Cortex of kidney (tissue), 1 donor: ENCODE measurements at regions not wholly inside any gene's neighbourhood (a gene's known extent, or its start where the extent isn't known, plus 50 kb on each side); places are given as distances from the start of the nearest gene placed in this dataset.
"Not testable (repeated sequence)": the region's sequence is repeated elsewhere in the genome, so short reads cannot be mapped to it uniquely, and the experiment has no call there.

ENCODE experiments used
- DNase-seq: peaks from one replicate; lab custom pipeline; 2025; lab: John Stamatoyannopoulos, UW

DNA sequence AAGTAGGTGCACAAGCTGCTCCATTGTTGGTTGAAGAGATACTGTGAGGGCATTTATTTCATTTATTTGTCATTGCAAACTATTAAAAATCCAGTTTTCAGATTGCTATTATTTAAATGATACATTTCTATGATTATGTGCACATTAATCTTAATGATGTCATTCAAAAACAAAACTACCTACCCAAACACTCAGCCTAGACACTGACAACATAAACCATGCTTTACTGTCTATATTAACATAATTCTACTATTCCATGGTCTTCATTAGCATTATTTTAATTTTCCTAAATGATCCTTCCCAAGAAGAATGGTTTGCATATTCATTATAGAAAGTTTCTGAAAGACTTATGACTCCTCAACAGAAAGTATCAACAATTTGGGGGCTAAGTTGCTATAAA is 813.0 kb upstream of the SLITRK5 start:
- DNase-seq: no peak

DNA sequence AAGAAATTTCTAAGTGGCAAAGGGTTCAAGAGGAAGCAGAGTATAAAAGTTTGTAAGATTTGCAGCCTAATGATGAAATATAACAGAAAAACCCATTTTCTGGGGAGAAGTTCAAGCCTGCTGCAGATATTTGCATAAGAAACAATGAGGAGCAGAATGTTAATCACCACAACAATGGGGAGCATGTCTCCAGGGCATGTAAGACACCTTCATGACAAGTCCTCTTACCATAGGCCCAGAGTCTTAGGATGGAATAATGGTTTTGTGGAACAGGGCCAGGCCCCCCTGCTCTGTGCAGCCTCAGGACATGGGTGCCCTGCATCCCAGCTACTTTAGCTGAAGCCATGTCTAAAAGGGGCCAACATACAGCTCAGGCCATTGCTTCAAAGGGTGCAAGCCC is 809.0 kb upstream of the SLITRK5 start:
- no peak for DNase-seq

DNA sequence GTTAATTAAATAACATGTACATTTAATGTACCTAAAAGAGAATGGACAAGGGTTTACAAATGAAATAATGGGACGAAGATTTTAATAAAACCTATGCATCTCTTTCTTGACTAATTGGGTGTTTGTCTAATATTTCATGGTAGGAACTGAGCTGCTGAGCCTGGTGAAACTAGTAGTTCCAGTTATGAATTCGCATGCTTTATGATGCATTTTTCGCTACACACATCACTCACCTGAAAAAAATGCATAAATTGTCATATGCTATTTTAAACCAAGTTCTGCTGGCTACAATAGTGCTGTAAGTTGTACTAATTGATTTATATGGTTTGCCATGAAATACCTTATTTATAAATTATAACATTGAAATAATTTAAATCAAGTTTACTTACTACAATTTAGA is 806.8 kb upstream of the SLITRK5 start:
- DNase-seq: no peak

DNA sequence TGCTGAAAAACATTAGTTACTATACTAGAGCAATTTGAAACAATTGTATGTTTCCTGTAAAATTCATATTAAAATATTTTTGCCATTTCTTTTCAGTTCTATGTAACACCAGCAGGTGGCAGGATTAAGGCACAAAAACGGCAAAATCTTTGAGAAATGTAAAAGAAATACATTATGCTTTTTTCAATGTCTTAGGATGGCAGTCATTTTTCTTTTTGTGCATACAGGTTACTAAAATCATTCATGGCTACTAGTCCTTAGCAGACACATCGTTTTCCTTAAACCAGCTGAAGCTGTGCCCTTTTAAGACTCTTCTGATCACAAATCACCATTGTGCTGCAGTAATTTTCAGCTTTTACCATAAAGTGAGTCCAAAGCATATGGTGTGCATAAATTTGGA is 800.7 kb upstream of the SLITRK5 start:
- no peak for DNase-seq

DNA sequence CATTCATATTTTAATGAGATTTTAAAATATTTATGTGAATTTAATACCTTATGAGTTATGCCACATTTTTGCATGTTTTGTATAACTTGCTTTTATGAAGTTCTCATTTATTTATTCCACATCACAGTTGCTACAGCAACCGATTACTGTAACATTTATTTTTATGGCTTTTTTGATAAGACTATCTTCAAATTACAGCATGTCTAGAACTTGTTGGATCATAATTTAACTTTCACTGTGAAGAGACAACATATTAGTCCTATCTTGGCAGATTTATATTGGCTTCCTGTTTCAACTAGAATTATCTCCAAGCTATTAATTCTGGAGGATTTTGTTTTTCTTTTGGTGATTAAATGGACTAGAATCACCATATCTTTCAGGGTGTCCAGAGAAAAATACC is 793.7 kb upstream of the SLITRK5 start:
- DNase-seq: no peak

DNA sequence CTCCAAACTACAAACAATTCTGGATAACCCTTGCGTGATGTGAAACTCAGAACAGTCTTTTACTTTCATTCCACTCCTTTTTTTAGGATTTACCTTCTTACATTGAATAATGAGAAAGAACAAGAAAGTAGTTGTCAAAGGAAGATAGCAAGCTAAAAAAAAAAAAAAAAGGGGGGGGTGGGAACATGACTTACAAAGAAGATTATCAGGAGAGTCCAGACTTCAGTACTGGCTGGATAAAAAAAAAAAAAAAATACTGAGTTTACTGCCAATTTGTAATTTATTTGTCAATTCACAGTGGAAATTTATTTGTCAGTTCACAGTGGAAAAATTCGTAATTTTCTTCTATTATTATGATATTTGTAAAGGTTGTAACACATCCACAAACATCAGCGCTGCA is 792.4 kb upstream of the SLITRK5 start:
- no peak for DNase-seq

DNA sequence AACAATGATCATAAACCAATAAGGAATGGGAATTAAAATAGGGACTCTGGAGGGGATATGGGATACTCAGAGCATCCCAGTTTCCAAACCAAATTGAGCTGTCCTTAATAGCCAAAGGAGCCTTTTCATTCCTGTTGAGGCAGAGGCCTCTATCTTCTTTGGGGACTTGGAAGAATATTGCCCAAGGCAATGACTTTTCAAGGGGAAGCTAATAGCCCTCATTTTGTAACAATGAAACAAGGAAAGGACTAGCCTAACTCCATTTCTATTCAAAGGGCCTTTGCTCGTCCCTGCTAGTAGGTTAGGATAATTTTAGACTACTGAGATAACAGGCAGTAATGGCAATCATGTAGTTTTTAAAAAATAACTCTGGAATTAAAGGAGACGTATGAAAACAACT is 789.8 kb upstream of the SLITRK5 start:
- DNase-seq: no peak

DNA sequence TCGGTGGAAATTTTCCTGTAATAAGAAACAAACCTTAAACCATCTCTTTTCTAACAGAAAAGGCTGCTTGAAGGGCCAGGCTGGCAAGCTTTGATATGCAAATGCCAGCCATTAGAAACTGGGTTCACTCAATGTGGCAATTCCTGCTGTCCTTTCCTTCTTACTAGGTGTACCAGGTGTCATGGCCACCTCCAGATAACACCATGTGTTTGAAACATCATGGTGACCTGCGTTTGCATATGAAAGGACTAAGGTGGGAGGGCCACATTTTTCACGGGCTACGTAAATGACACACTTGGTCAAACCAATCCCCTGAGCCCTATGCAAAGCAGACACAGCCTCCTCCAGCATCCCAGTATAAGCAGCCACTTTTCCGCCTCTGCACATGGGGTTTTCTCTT is 789.1 kb upstream of the SLITRK5 start:
- no peak for DNase-seq

DNA sequence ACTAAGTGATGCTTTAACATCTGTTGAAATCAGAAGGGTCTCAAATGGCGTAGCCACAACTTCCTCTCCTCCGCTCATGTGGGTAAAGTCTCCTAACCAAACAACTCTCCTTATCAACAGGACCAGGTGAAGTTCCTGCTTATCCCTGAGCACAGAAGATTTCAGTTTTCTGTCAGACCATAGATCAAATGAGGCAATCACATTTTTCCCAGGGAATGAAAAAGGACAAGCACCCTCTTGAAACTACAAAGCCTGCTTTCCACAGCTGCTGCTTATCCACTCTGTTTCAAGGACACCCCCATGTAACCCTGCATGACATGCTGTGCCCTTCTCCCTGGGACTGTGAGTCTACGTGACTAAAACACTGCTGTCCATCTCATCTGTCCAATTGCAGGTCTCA is 788.3 kb upstream of the SLITRK5 start:
- no peak for DNase-seq

DNA sequence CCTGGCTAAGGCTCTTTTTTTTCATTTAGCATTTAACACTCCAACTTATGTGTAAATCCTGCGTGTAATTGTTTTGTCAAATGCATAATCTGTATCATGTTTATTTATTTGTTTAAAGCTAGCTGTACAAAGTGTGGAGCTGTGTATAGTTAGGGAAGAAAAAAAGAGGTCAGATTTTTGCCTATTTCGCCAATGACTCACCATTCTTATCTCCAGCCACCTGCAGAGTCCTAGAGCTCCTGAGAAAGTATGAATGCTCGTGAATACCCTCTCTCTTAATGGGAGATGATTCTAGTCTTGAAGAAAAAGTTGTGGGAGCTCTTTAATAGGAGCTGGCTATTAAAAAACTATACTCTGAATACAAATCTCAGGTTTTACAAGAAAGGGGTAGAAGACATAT is 778.8 kb upstream of the SLITRK5 start:
- DNase-seq: no peak

DNA sequence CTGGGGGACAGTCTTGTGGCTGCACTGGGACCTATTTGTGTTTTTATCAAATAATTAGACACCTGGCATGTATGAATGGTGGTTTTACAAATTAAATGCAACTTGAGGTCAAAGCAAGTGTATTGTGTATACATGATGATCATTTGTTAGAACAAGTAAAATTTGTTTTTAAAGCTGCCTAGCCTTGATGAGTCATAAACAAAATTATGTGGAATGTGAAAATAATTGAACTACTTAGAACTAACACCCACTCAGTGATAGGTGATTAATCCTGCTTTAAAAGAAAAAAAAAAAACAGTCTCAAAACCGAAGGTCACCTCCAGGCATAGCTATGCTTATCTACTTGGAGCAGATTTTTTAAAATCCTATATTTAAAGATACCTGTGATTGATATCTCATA is 770.3 kb upstream of the SLITRK5 start:
- DNase-seq: no peak

DNA sequence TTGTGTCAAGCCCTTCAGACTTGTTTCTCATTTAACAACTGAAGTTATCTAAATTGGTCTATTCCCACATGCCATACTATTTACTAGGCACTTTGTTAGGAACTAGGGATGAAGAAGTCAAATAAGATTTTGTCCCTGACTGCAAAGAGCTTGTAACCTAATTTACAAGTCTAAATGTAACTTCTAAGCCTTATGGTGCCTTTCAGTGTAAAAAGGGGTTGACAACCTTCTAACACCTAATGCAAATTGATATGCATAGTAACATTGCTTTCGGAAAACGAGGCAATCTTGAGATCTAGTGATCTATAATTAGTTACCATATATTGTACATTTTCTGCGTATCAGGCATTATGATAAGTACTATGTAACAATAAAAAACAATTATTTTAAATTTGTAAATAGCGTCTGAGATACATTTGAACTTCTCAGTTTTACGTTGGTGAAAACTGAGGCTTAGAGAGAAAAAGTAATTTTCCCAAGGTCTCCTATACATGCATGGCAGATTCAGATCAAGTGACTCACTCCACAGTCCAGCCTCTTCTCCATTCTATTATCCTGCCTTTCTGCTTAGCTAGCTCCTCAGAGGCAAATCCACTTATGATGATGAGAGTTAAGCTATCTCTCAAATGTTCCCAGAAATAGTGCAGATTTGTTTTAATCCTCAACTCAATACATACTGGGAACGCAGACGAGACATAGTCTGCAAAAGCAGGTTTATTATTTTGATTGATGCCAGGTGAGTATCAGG is 764.9 kb upstream of the SLITRK5 start:
- no peak for DNase-seq

DNA sequence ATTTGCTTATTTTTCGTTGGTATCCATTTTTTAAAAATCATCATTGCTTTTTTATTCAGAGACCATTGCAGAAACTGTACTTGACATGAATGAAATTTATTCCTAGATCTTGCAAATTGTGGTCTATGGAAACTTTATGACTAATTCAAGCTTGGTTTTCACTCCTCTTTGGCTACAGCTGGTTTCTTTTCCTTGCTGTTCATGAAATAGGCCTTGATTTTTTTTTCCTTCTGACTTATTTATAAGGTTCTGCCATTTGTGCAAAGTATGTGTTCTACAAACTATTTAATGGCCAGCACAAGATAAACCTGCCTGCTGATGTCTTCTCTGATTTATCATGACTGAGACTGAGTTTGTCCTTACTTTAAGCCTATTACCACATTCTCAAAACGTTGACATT is 764.0 kb upstream of the SLITRK5 start:
- DNase-seq: no peak

DNA sequence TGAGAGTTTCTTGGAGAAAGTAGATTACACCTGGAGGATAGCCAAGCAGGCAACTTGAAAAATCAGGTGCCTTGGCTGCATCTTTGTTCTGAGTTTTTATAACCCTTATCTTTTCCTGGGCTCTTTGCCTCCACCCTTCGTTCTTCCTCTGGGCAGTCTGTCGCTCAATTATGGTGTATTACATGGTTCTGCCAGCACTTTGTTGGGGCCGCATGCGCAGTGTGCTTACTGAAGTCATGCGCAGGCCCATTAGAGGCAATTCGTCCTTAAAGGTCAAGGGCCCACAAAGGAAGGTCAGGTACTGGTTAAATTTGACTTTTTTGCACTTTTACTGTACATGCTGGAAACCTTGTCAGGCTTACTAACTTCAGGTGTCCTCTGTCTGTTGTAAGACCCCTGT is 761.9 kb upstream of the SLITRK5 start:
- DNase-seq: no peak

DNA sequence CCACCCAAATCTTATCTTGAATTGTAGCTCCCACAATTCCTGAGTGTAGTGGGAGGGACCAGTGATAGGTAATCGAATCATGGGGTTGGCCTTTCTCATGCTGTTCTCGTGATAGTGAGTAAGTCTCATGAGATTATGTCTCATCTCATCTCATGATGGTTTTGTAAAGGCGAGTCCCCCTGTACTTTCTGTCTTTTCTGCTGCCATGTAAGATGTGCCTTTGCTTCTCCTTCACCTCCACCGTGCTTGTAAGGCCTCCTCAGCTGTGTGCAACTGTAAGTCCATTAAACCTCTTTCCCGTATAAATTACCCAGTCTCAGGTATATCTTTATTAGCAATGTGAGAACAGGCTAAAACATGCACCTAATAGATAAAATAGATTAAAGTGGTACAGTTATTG is 756.4 kb upstream of the SLITRK5 start:
- no peak for DNase-seq

DNA sequence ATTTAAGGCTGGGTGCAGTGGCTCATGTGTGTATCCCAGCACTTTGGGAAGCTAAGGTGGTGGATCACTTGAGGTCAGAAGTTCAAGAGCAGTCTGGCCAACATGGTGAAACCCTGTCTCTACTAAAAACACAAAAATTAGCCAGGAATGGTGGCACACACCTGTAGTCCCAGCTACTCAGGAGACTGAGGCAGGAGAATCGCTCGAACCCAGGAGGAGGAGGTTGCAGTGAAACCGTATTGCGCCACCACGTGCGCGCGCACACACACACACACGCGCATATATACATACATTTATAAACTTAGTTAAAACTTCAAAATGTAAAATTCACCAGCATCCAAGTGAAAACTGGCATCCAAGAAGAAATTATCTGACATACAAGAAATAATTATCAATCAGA is 753.7 kb upstream of the SLITRK5 start:
- not testable (repeated sequence) for DNase-seq

DNA sequence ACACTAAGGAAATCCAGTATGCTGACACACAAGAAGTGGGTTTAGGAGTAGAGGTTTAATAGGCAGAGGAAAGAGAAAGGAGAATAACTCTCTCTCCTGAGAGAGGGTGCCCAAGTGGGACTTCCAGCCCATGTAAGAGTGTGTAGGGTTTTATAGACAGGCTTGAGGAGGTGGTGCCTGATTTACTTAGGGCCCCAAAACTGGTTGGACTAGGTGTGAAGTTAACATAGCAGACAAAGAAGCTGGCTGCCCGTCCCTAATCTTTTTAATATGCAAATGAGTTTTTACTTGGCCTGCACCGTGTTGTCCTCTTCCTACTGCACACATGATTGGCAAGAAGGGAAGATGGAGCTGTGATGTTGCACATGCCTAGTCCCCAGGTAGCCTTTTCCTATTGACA is 752.5 kb upstream of the SLITRK5 start:
- no peak for DNase-seq

DNA sequence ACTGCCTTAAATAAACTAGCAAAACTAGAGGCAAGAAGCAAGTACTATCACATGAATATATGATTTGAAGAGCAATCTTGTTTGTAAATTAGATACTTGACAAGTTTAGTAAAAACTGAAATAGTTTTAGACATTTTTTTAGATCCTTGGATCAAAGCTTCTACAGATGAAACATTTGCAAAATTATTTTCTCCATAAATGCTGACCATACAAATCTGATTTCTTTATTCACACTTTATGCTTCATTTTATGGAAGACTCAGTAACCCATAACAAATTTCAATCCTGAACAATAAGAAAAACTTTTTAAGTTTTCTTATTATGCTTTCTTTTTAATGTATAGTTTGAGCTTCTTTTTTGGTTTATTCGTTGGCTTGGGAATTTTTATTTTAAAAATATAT is 750.2 kb upstream of the SLITRK5 start:
- DNase-seq: no peak

DNA sequence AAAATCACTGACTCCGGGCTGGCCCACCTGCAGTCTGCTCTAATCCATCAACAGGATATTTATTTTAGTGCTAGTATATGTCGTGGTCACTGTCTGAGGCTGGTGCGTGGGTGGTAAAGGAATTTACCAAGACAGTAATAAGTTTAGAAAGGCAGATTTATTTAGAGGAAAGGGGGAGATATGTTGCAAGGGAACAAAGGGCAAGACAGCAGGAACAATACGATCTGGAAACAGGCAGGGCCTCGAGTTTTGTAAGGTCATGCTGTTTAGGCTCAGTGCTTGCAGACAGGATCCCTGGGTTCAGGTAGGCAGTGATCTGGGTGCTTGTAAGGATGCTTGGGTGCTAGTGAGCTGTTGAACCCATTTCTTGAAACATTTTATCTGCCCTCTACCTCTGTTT is 748.2 kb upstream of the SLITRK5 start:
- no peak for DNase-seq

DNA sequence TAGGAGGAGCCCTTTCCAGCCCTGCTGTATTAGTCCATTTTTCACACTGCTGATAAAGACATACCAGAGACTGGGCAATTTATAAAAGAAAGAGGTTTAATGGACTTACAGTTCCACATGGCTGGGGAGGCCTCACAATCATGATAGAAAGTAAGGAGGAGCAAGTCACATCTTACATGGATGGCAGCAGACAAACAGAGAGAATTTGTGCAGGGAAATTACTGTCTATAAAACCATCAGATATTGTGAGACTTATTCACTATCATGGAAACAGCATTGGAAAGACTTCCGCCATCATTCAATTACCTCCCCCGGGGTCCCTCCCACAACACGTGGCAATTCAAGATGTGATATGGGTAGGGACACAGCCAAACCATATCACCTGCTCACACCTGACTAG is 744.3 kb upstream of the SLITRK5 start:
- not testable (repeated sequence) for DNase-seq

DNA sequence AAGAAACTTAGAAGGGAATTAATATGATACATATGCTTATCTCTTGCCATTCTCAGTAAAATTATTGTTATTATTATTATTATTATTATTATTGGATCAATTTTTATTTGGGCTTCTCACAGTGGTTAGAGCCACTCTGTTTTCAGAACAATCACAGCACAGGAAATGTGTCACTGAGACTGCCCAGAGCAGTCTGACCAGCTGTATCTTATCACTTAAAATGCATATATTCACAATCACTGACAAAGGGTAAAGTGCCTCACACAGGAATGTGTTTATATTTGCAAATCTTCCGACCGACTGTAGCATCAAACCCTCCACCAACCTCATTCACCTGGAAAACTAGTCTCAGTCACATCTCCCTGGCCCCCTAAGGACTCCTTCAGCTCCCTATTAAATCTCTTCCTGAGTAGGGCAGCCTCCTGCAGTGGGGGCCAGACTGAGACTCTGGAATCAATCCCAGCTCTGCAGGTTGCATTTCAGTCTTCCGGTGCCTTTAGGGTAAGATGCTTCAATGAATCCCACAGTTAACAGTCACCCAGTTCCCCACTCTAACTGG is 738.3 kb upstream of the SLITRK5 start:
- no peak for DNase-seq

DNA sequence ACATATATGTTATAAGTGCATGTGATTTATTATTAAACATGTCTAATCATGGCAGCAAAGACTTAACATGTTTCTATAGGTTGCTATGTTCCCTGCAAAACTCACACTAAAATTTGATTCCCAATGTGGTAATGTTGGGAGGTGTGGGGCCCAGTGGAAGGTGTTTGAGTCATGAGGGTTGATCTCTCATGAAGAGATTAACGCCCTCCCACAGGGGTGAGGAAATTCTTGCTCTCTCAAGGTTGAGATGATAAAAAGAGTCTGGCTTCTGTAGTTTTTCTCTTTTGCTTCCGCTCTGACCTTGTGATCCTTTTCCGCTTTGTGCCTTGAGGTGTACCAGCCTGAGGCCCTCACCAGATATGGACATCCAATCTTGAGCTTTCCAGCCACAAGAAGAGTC is 737.5 kb upstream of the SLITRK5 start:
- no peak for DNase-seq

DNA sequence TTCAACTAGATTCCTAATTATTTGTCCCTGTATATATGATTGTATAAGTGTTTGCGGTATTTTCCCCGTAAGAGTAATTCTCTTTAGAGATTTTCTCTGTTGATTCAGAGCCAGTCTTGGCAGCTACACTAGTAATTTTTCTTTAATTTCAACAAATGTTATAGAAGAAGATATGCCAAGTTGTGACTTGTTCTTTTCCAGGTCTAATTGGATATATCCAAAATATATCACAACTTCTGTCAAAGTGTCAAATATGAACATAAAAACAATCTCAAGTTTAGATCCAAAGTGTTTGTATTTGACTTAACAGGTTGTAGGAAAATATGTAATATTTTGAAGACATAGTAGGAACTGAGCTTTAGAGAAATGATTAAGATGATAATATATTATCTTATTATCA is 733.9 kb upstream of the SLITRK5 start:
- DNase-seq: no peak

DNA sequence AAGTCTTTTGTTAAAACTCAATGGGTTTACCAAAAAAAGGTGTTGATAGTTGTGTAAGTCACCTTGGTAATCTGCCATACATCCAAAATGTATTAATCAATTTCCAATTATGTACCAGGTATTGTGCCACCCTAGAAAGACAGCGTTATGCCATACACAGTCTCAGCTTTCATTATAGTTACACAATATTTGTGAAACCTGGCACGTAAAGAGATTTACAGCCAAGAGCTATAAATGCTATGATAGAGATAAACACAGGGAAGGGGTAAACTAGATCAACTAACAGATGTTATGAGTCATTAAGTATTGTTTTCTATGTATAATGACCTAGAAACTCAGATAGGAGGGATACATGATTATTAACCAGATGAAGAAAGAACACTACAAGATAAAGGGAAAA is 725.6 kb upstream of the SLITRK5 start:
- DNase-seq: no peak
